ENCODE measurements at regions not wholly inside any gene's neighbourhood (a gene's known extent, or its start where the extent isn't known, plus 50 kb on each side); places are given as distances from the start of the nearest gene placed in this dataset.
"Not testable (repeated sequence)": the region's sequence is repeated elsewhere in the genome, so short reads cannot be mapped to it uniquely, and the experiment has no call there.

GRCh38 chr11:10970926-10971325, 113.1 kb upstream of the ZBED5 start:
- Mint-ChIP-seq H3K4me3 (no peak overlapping the region), H3K4me1 (no peaks in the 10 kb centered on the region), H3K36me3 (ENCODE audit: low read depth) (no peaks in the 10 kb centered on the region), H3K27ac (no peak overlapping the region), H3K27me3 (ENCODE audit: insufficient read depth) (peaks cover 5% of the 10 kb centered on the region), H3K9me3 (no peaks in the 10 kb centered on the region)
- Histone ChIP-seq H3K27me3 (ENCODE audit: control insufficient read depth, insufficient read depth, low read length, poor library complexity, severe bottlenecking) (no peaks in the 10 kb centered on the region), H3K36me3 (ENCODE audit: control insufficient read depth, insufficient read depth, low read length) (no peaks in the 10 kb centered on the region), H3K4me1 (ENCODE audit: control insufficient read depth, insufficient read depth, low read length) (no peaks in the 10 kb centered on the region), H3K4me3 (ENCODE audit: low read length) (no peak overlapping the region), H3K9me3 (ENCODE audit: control insufficient read depth, low read length) (no peaks in the 10 kb centered on the region), H3K27ac (ENCODE audit: low read depth, low read length) (no peak overlapping the region), H3K9ac (ENCODE audit: extremely low read depth, low read length, poor library complexity, severe bottlenecking) (no peak overlapping the region)
- TF ChIP-seq CTCF (conservative IDR thresholded peaks at IDR 0.05): no peak
- WGBS, 2 experiments (ENCODE audit: insufficient coverage in 1 of 2, insufficient read length in 1 of 2): 84 to 100% methylated on average over 2 to 3 of the region's 3 CpGs
- DNase-seq: no peak

GRCh38 chr11:10969387-10969786, 111.5 kb upstream of the ZBED5 start:
- H3K27me3 Mint-ChIP-seq (ENCODE audit: insufficient read depth): peaks cover 7% of the 10 kb centered on the region
- no peaks in the 10 kb centered on the region for H3K4me1 Mint-ChIP-seq
- WGBS, 2 experiments (ENCODE audit: insufficient coverage in 1 of 2, insufficient read length in 1 of 2): 94% methylated on average over 2 of the region's 2 CpGs; no CpG with 5 or more reads in 1 of the 2 experiments
- H3K9me3 Mint-ChIP-seq: peaks cover 3% of the 10 kb centered on the region
- Histone ChIP-seq H3K27ac (ENCODE audit: low read depth, low read length) (no peak overlapping the region), H3K4me1 (ENCODE audit: control insufficient read depth, insufficient read depth, low read length) (no peaks in the 10 kb centered on the region), H3K4me3 (ENCODE audit: low read length) (no peak overlapping the region), H3K36me3 (ENCODE audit: control insufficient read depth, insufficient read depth, low read length) (no peaks in the 10 kb centered on the region), H3K9me3 (ENCODE audit: control insufficient read depth, low read length) (no peaks in the 10 kb centered on the region), H3K9ac (ENCODE audit: extremely low read depth, low read length, poor library complexity, severe bottlenecking) (no peak overlapping the region), H3K27me3 (ENCODE audit: control insufficient read depth, insufficient read depth, low read length, poor library complexity, severe bottlenecking) (no peaks in the 10 kb centered on the region)
- no peak for DNase-seq
- no peak overlapping the region for H3K4me3 Mint-ChIP-seq
- no peaks in the 10 kb centered on the region for H3K36me3 Mint-ChIP-seq (ENCODE audit: low read depth)
- TF ChIP-seq CTCF (conservative IDR thresholded peaks at IDR 0.05): no peak
- H3K27ac Mint-ChIP-seq: no peak overlapping the region

- H3K4me1 Mint-ChIP-seq; H3K4me3 Mint-ChIP-seq; H3K27me3 Mint-ChIP-seq (ENCODE audit: insufficient read depth); H3K4me1 ChIP-seq (ENCODE audit: control insufficient read depth, insufficient read depth, low read length); DNase-seq; H3K36me3 ChIP-seq (ENCODE audit: control insufficient read depth, insufficient read depth, low read length); H3K27ac ChIP-seq (ENCODE audit: low read depth, low read length); H3K4me3 ChIP-seq (ENCODE audit: low read length); H3K9ac ChIP-seq (ENCODE audit: extremely low read depth, low read length, poor library complexity, severe bottlenecking); H3K27me3 ChIP-seq (ENCODE audit: control insufficient read depth, insufficient read depth, low read length, poor library complexity, severe bottlenecking); H3K36me3 Mint-ChIP-seq (ENCODE audit: low read depth); H3K9me3 ChIP-seq (ENCODE audit: control insufficient read depth, low read length); H3K27ac Mint-ChIP-seq: not testable (repeated sequence)
- H3K9me3 Mint-ChIP-seq: peaks cover 14% of the 10 kb centered on the region
- WGBS, 2 experiments (ENCODE audit: insufficient coverage in 1 of 2, insufficient read length in 1 of 2): 71 to 82% methylated on average over 1 of the region's 1 CpG
Measured at GRCh38 chr11:10956884-10957283, 99.0 kb upstream of the ZBED5 start.

GRCh38 chr11:10955616-10956015, 97.8 kb upstream of the ZBED5 start:
- no peaks in the 10 kb centered on the region for H3K27me3 ChIP-seq (ENCODE audit: control insufficient read depth, insufficient read depth, low read length, poor library complexity, severe bottlenecking)
- Mint-ChIP-seq H3K9me3 (peaks cover 14% of the 10 kb centered on the region), H3K27ac (no peak overlapping the region), H3K36me3 (ENCODE audit: low read depth) (no peaks in the 10 kb centered on the region), H3K4me1 (no peaks in the 10 kb centered on the region), H3K27me3 (ENCODE audit: insufficient read depth) (no peaks in the 10 kb centered on the region), H3K4me3 (no peak overlapping the region)
- no peaks in the 10 kb centered on the region for H3K36me3 ChIP-seq (ENCODE audit: control insufficient read depth, insufficient read depth, low read length)
- H3K4me1 ChIP-seq (ENCODE audit: control insufficient read depth, insufficient read depth, low read length): no peaks in the 10 kb centered on the region
- DNase-seq: no peak
- no peak overlapping the region for H3K9ac ChIP-seq (ENCODE audit: extremely low read depth, low read length, poor library complexity, severe bottlenecking)
- H3K27ac ChIP-seq (ENCODE audit: low read depth, low read length): no peak overlapping the region
- H3K4me3 ChIP-seq (ENCODE audit: low read length): no peak overlapping the region
- H3K9me3 ChIP-seq (ENCODE audit: control insufficient read depth, low read length): no peaks in the 10 kb centered on the region
- no peak for TF ChIP-seq CTCF (conservative IDR thresholded peaks at IDR 0.05)
- WGBS, 2 experiments (ENCODE audit: insufficient coverage in 1 of 2, insufficient read length in 1 of 2): 60 to 100% methylated on average over 1 of the region's 1 CpG
